Heart right ventricle (tissue), 16 donors: ENCODE measurements at regions not wholly inside any gene's neighbourhood (a gene's known extent, or its start where the extent isn't known, plus 50 kb on each side); places are given as distances from the start of the nearest gene placed in this dataset.

Experiments used
- ATAC-seq, 8 donors: fragments of 200-7000 bp; cut with Tn5 transposase; one replicate each; pipeline ENCODE4 v1.9.1; 2020; ENCODE audit warnings: mild to moderate bottlenecking in 8 of 8, moderate library complexity in 8 of 8, moderate number of reproducible peaks in 1 of 8
- DNase-seq, 2 donors: peaks; one replicate each; pipeline ENCODE4 v3.0.0-alpha.2; 2020
- H3K27ac ChIP-seq, 10 donors: fragments of 200-600 bp; sonication (generic) in 2 of 10; one replicate each; pipeline versions ENCODE4 v1.5.0 to v1.8.0; 2020 to 2022; ENCODE audit warnings: mild to moderate bottlenecking in 3 of 10
- H3K27me3 ChIP-seq, 7 donors: fragments of 200-600 bp; one replicate each; pipeline ENCODE4 v1.8.0; 2021 to 2022; ENCODE audit warnings: mild to moderate bottlenecking in 2 of 7
- H3K36me3 ChIP-seq, 9 donors: fragments of 200-600 bp; sonication (generic) in 1 of 9; one replicate each; pipeline versions ENCODE4 v1.5.0 to v1.8.0; 2020 to 2022; ENCODE audit warnings: mild to moderate bottlenecking in 2 of 9
- H3K4me1 ChIP-seq, 9 donors: fragments of 200-600 bp; sonication (generic) in 1 of 9; one replicate each; pipeline versions ENCODE4 v1.5.0 to v1.8.0; 2020 to 2022; ENCODE audit warnings: mild to moderate bottlenecking in 4 of 9
- H3K4me3 ChIP-seq, 10 donors: fragments of 200-600 bp; sonication (generic) in 2 of 10; one replicate each; pipeline versions ENCODE4 v1.5.0 to v1.8.0; 2020 to 2022; ENCODE audit warnings: mild to moderate bottlenecking in 7 of 10, moderate library complexity in 2 of 10
- H3K9me3 ChIP-seq, 11 donors: fragments of 200-600 bp in 10 of 11; sonication (generic) in 2 of 11; one replicate each; pipeline versions ENCODE4 v1.5.0 to v1.8.0; 2013 to 2022; ENCODE audit warnings: mild to moderate bottlenecking in 2 of 11, control low read depth in 1 of 11, moderate library complexity in 1 of 11
- CTCF ChIP-seq, 9 donors: fragments of 200-600 bp; sonication (generic) in 2 of 9; IDR thresholded peaks; one replicate each; pipeline versions ENCODE4 v1.5.0 to v1.8.0; 2021 to 2022; ENCODE audit warnings: antibody characterized with exemption in 9 of 9, mild to moderate bottlenecking in 5 of 9, moderate library complexity in 1 of 9
- WGBS, 2 donors: extraction: QIAGEN DNeasy Blood & Tissue Kit; methylation state at CpG; one replicate each; pipeline ENCODE4 v1.1.7; 2013; ENCODE audit warnings: inconsistent platforms in 1 of 2; 5-methylcytosine and 5-hydroxymethylcytosine counted together
- intact Hi-C, 10 donors: fragments of 100-400 bp; cut with DNase I; formaldehyde crosslinking; loops; one replicate each; pipeline versions ENCODE4 v1.11.1 to v1.14.2; 2022
- donor health status: Arrhythmogenic right ventricular cardiomyopathy.
- donor health status: ischemic (EF 13 %, LVEDD 7.1; RV severe dilation, severe dysfunction).
- donor health status: healthy with polysubstance abuse.
- donor health status: DM: no; HTN: yes; CAD: no.
- donor health status: DM: no; HTN: no; CAD: no.
- donor health status: ischemic (EF 25% LVEDD 6.9; RV normal size, moderate dysfunction).
- donor health status: ischemic (EF 25% LVEDD 5.7; RV mildly dilated, moderate dysfunction).
- donor health status: healthy.
- donor health status: DM: yes; HTN: yes; CAD: no.
- donor health status: Ischemic cardiomyopathy.
- donor health status: ischemic (EF 35%, LVEDD 5.7; RV mildly dilated, moderate dysfunction).
- donor health status: nonischemic (EF 11% LVEDD 7.7; RV severe dilation, severe dysfunction).
- donor health status: DM: yes; HTN: yes; CAD: no.
- donor health status: PGD.
- donor health status: ischemic (EF 29% LVEDD 5.4; RV normal size, mild dysfunction).
- donor health status: nonischemic (EF 23%, LVEDD 6.1; RV moderate dilation, normal function).

GRCh38 chr10:81026591-81026990 is 488.9 kb downstream of the SH2D4B start:
- TF ChIP-seq CTCF (IDR thresholded peaks at IDR 0.05), result no peak
- Histone ChIP-seq H3K4me1 (no peaks in the 10 kb centered on the region), H3K4me3 (no peak overlapping the region), H3K27me3 (no peaks in the 10 kb centered on the region), H3K36me3 (no peaks in the 10 kb centered on the region), H3K27ac (no peak overlapping the region), H3K9me3 (peaks cover 0 to 3% (median 0%) of the 10 kb centered on the region in 11 donors)
- intact Hi-C loops, result no loop called here
- 73 to 77% methylated on average over 3 of the region's 3 CpGs for WGBS, 2 donors
- DNase-seq (no peak), ATAC-seq (no peak)

GRCh38 chr10:81027223-81027622 is 489.5 kb downstream of the SH2D4B start:
- Histone ChIP-seq H3K36me3 (no peaks in the 10 kb centered on the region), H3K4me1 (no peaks in the 10 kb centered on the region), H3K27ac (no peak overlapping the region), H3K4me3 (no peak overlapping the region), H3K9me3 (peaks cover 0 to 3% (median 0%) of the 10 kb centered on the region in 11 donors), H3K27me3 (no peaks in the 10 kb centered on the region)
- no peak for DNase-seq
- intact Hi-C loops, result no loop called here
- ATAC-seq, result no peak
- TF ChIP-seq CTCF (IDR thresholded peaks at IDR 0.05), result no peak
- 54% methylated on average over 1 of the region's 1 CpG for WGBS, 2 donors

- 86 to 88% methylated on average over 4 of the region's 4 CpGs for WGBS, 2 donors
- DNase-seq (no peak), ATAC-seq (no peak)
- TF ChIP-seq CTCF (IDR thresholded peaks at IDR 0.05), result no peak
- no peaks in the 10 kb centered on the region for H3K27me3 ChIP-seq
- no peaks in the 10 kb centered on the region for H3K4me1 ChIP-seq
- intact Hi-C loops, result no loop called here
- H3K4me3 ChIP-seq, result no peak overlapping the region
- H3K27ac ChIP-seq, result no peak overlapping the region
- no peaks in the 10 kb centered on the region for H3K36me3 ChIP-seq
- peaks cover 0 to 3% (median 0%) of the 10 kb centered on the region in 11 donors for H3K9me3 ChIP-seq
Measured at GRCh38 chr10:81027706-81028105, 490.0 kb downstream of the SH2D4B start.

GRCh38 chr10:81031774-81032173 is 494.1 kb downstream of the SH2D4B start:
- Histone ChIP-seq H3K36me3 (no peaks in the 10 kb centered on the region), H3K4me3 (no peak overlapping the region), H3K4me1 (no peaks in the 10 kb centered on the region), H3K27ac (no peak overlapping the region), H3K27me3 (no peaks in the 10 kb centered on the region), H3K9me3 (peaks cover 0 to 8% (median 0%) of the 10 kb centered on the region in 11 donors)
- DNase-seq (no peak), ATAC-seq (no peak)
- 75 to 82% methylated on average over 1 of the region's 1 CpG for WGBS, 2 donors
- TF ChIP-seq CTCF (IDR thresholded peaks at IDR 0.05), result no peak
- intact Hi-C loops, result no loop called here
